ENCODE measurements at regions not wholly inside any gene's neighbourhood (a gene's known extent, or its start where the extent isn't known, plus 50 kb on each side); places are given as distances from the start of the nearest gene placed in this dataset.

GRCh38 chr2:21356086-21356856 is 232.5 kb downstream of the TDRD15 start:
- no peak for TF ChIP-seq CTCF (conservative IDR thresholded peaks at IDR 0.05; ENCODE audit: low read length)
- H3K4me3 ChIP-seq (ENCODE audit: low read length), result no peak overlapping the region
- DNase-seq (ENCODE audit: low read depth), result no peak

GRCh38 chr2:21356857-21357255 is 233.1 kb downstream of the TDRD15 start:
- no peak for TF ChIP-seq CTCF (conservative IDR thresholded peaks at IDR 0.05; ENCODE audit: low read length)
- H3K4me3 ChIP-seq (ENCODE audit: low read length), result no peak overlapping the region
- no peak for DNase-seq (ENCODE audit: low read depth)

- no peak overlapping the region for H3K4me3 ChIP-seq (ENCODE audit: low read length)
- TF ChIP-seq CTCF (conservative IDR thresholded peaks at IDR 0.05; ENCODE audit: low read length), result no peak
- DNase-seq (ENCODE audit: low read depth), result no peak
Measured at GRCh38 chr2:21358976-21359375, 235.2 kb downstream of the TDRD15 start.

- TF ChIP-seq CTCF (conservative IDR thresholded peaks at IDR 0.05; ENCODE audit: low read length), result no peak
- no peak for DNase-seq (ENCODE audit: low read depth)
- no peak overlapping the region for H3K4me3 ChIP-seq (ENCODE audit: low read length)
Measured at GRCh38 chr2:21361384-21361783, 237.6 kb downstream of the TDRD15 start.

- no peak for DNase-seq (ENCODE audit: low read depth)
- TF ChIP-seq CTCF (conservative IDR thresholded peaks at IDR 0.05; ENCODE audit: low read length), result no peak
- H3K4me3 ChIP-seq (ENCODE audit: low read length), result no peak overlapping the region
Measured at GRCh38 chr2:21361957-21362486, 238.3 kb downstream of the TDRD15 start.

GRCh38 chr2:21363364-21363763 is 239.6 kb downstream of the TDRD15 start:
- no peak overlapping the region for H3K4me3 ChIP-seq (ENCODE audit: low read length)
- TF ChIP-seq CTCF (conservative IDR thresholded peaks at IDR 0.05; ENCODE audit: low read length), result no peak
- DNase-seq (ENCODE audit: low read depth), result no peak

- TF ChIP-seq CTCF (conservative IDR thresholded peaks at IDR 0.05; ENCODE audit: low read length), result no peak
Measured at GRCh38 chr2:21367421-21367820, 243.7 kb downstream of the TDRD15 start.

More at GRCh38 chr2:21367421-21367820, 243.7 kb downstream of the TDRD15 start:
- no peak overlapping the region for H3K4me3 ChIP-seq (ENCODE audit: low read length)
- no peak for DNase-seq (ENCODE audit: low read depth)

Measured in AG10803 (cell line).